NCI-H82 (cell line): ENCODE measurements at regions not wholly inside any gene's neighbourhood (a gene's known extent, or its start where the extent isn't known, plus 50 kb on each side); places are given as distances from the start of the nearest gene placed in this dataset.

Source experiments
- DNase-seq: peaks from one replicate; lab custom pipeline; 2025; lab: John Stamatoyannopoulos, UW

GRCh38 chr1:208903251-208903905 is 659.2 kb upstream of the PLXNA2 start:
- DNase-seq = peak; percentile 65

- peak; percentile 77 for DNase-seq
Measured at GRCh38 chr1:208907790-208908189, 663.6 kb upstream of the PLXNA2 start.

- peak; percentile 89 for DNase-seq
Measured at GRCh38 chr1:208909011-208909984, 665.1 kb upstream of the PLXNA2 start.

- peak; percentile 52 for DNase-seq
Measured at GRCh38 chr1:208910161-208910560, 666.0 kb upstream of the PLXNA2 start.

- DNase-seq = no peak
Measured at GRCh38 chr1:208917281-208917680, 666.2 kb upstream of the CAMK1G start.

GRCh38 chr1:208917723-208918122 is 665.8 kb upstream of the CAMK1G start:
- DNase-seq = no peak

- no peak for DNase-seq
Measured at GRCh38 chr1:208918160-208918559, 665.4 kb upstream of the CAMK1G start.

- no peak for DNase-seq
Measured at GRCh38 chr1:208919371-208919770, 664.1 kb upstream of the CAMK1G start.

GRCh38 chr1:208921259-208921658 is 662.3 kb upstream of the CAMK1G start:
- no peak for DNase-seq

- no peak for DNase-seq
Measured at GRCh38 chr1:208923456-208923855, 660.1 kb upstream of the CAMK1G start.

- DNase-seq = no peak
Measured at GRCh38 chr1:208923946-208924720, 659.4 kb upstream of the CAMK1G start.

- DNase-seq = no peak
Measured at GRCh38 chr1:208924928-208925327, 658.6 kb upstream of the CAMK1G start.

- no peak for DNase-seq
Measured at GRCh38 chr1:208928349-208929010, 655.0 kb upstream of the CAMK1G start.

- no peak for DNase-seq
Measured at GRCh38 chr1:208929575-208929974, 653.9 kb upstream of the CAMK1G start.

GRCh38 chr1:208931936-208932335 is 651.6 kb upstream of the CAMK1G start:
- no peak for DNase-seq

- DNase-seq = no peak
Measured at GRCh38 chr1:208933984-208934525, 649.5 kb upstream of the CAMK1G start.

GRCh38 chr1:208934933-208935332 is 648.6 kb upstream of the CAMK1G start:
- DNase-seq = no peak

GRCh38 chr1:208935517-208936187 is 647.9 kb upstream of the CAMK1G start:
- no peak for DNase-seq

GRCh38 chr1:208939537-208940085 is 643.9 kb upstream of the CAMK1G start:
- DNase-seq = peak; percentile 33

GRCh38 chr1:208942394-208943130 is 641.0 kb upstream of the CAMK1G start:
- peak; percentile 16 for DNase-seq
